SJCRH30 (cell line): ENCODE measurements at regions not wholly inside any gene's neighbourhood (a gene's known extent, or its start where the extent isn't known, plus 50 kb on each side); places are given as distances from the start of the nearest gene placed in this dataset.
A peak's percentile ranks its signal among the peaks of the same experiment; 100 is the strongest.

Source experiments
- DNase-seq, 2 experiments: peaks; one replicate each; pipeline ENCODE4 v3.0.0-alpha.2; 2015 to 2020
- H3K27ac ChIP-seq: fragments of 250-450 bp; sonication (Bioruptor Pico); 2 replicates; pipeline ENCODE4 v1.5.1; 2020; ENCODE audit warnings: mild to moderate bottlenecking, moderate library complexity
- H3K27me3 ChIP-seq: fragments of 250-450 bp; sonication (Bioruptor Pico); 2 replicates; pipeline ENCODE4 v1.5.1; 2020; ENCODE audit warnings: mild to moderate bottlenecking, moderate library complexity
- H3K36me3 ChIP-seq: fragments of 250-450 bp; sonication (Bioruptor Pico); 2 replicates; pipeline ENCODE4 v1.5.1; 2020; ENCODE audit warnings: mild to moderate bottlenecking, moderate library complexity
- H3K4me1 ChIP-seq: fragments of 250-450 bp; sonication (Bioruptor Pico); 2 replicates; pipeline ENCODE4 v1.5.1; 2020; ENCODE audit warnings: mild to moderate bottlenecking, moderate library complexity
- H3K4me3 ChIP-seq: fragments of 250-450 bp; sonication (Bioruptor Pico); 2 replicates; pipeline ENCODE4 v1.5.1; 2020; ENCODE audit warnings: mild to moderate bottlenecking, moderate library complexity
- H3K9me3 ChIP-seq: fragments of 250-450 bp; sonication (Bioruptor Pico); replicated peaks from 2 replicates; pipeline ENCODE4 v1.5.1; 2020; ENCODE audit warnings: mild to moderate bottlenecking, moderate library complexity

DNA sequence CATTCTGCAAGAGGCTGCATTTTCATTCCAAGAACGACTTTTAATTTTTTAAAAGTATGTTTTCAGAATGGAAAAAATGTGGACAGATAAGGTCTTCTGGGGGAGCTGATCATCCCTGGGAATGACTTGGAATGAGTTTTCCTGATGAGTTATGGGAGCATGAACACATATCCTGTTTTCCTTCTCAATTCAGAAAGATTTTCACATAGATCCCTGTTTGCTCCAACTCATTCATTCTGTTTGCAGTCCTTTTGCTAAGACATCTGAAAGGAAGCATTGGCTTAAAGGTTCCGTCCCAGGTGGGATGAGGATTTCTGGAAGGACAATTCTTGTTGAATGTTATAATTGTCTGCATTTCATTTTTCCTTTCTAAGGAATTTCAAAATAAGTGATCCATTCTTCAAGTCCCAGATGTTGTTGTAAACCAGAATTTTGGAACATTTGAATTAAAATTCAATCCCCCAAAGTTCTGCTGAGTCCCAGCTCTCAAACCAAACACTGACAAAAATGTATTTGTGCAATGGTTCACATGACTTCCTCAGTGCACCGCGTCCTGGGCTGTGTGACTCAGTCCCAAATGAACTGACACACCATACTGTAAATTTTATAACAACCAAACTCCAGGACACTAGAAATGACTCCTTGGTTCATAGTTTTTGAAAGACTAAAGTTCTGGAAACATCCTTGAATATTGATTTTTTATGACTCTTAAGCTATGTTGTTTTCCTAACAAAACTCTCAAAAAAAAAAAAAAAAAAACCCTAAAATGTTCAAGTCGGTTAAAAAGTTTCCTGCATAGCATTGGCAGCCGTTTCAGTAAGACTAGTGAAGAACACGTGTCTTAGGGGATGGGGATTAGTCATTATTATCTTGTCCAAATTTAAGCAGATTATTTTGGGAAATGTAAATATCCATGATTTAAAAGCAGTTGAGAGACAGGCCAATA, 281.8 kb upstream of the TCF4 start:
- no peaks in the 10 kb centered on the region for H3K27me3 ChIP-seq
- no peak overlapping the region for H3K4me3 ChIP-seq
- H3K9me3 ChIP-seq, result no peaks in the 10 kb centered on the region
- H3K4me1 ChIP-seq, result no peaks in the 10 kb centered on the region
- no peaks in the 10 kb centered on the region for H3K36me3 ChIP-seq
- DNase-seq, result no peak
- no peak overlapping the region for H3K27ac ChIP-seq

DNA sequence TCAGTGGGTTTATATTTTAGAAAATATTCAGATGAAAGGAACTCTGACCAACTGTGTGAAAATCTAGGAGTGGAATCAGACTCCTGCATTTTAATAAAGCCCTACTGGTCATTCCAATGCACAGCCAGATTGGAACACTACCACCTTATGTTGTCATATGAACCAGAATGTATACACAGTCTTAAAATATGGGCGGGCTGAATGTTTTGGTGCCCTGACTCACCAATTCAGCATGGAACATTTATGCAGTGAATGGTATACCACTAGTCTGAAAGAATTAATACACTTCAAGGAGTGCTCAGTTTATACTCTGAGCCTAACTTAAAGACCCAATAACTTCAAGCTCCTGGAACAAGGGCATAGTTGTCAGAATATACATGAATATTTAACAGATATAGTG, 280.9 kb upstream of the TCF4 start:
- DNase-seq, result no peak
- Histone ChIP-seq H3K9me3 (no peaks in the 10 kb centered on the region), H3K36me3 (no peaks in the 10 kb centered on the region), H3K27me3 (no peaks in the 10 kb centered on the region), H3K27ac (no peak overlapping the region), H3K4me1 (peaks cover 5% of the 10 kb centered on the region), H3K4me3 (no peak overlapping the region)

DNA sequence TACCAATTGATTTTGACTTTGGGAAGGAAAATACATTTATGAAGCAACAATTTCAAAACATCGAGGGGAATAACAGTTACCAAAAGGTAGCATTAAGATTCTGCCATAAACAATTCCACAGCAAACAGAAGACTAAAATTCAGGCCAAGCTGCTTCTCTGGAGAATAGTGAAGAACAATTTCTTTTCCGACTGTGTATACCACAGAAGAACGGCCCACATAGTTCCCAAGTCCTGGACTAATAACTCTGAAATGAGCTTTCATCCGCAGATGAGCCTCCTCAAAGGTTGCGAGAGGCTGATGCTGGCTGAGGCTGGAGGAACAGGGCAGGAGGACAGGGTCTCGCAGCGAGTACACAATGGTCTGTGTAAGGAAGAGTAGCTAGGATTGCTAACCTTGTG, 278.9 kb upstream of the TCF4 start:
- no peak overlapping the region for H3K27ac ChIP-seq
- DNase-seq, result no peak
- H3K27me3 ChIP-seq, result no peaks in the 10 kb centered on the region
- no peak overlapping the region for H3K4me3 ChIP-seq
- no peaks in the 10 kb centered on the region for H3K9me3 ChIP-seq
- H3K4me1 ChIP-seq, result peaks cover 9% of the 10 kb centered on the region
- H3K36me3 ChIP-seq, result no peaks in the 10 kb centered on the region

DNA sequence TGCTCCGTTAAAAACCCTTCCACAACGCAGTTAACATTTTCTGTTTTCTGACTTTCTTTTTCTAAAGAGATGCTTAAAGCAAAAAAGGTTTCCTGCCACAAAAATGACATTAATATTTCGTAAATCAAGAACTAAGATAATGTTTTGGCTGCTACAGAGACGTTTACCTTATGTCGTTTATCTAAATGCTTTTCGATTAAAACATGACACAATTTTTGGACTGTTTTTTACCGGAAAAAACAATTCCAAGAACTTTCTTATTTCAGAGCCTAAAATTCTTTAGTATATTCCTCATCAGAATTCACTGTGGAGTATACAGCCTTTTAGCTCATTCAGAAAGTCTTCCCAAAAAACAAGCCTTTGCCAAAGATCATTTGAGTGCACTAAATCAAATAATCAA, 278.0 kb upstream of the TCF4 start:
- H3K36me3 ChIP-seq, result no peaks in the 10 kb centered on the region
- no peak for DNase-seq
- no peaks in the 10 kb centered on the region for H3K27me3 ChIP-seq
- H3K4me3 ChIP-seq, result no peak overlapping the region
- no peaks in the 10 kb centered on the region for H3K9me3 ChIP-seq
- peaks cover 9% of the 10 kb centered on the region for H3K4me1 ChIP-seq
- no peak overlapping the region for H3K27ac ChIP-seq

DNA sequence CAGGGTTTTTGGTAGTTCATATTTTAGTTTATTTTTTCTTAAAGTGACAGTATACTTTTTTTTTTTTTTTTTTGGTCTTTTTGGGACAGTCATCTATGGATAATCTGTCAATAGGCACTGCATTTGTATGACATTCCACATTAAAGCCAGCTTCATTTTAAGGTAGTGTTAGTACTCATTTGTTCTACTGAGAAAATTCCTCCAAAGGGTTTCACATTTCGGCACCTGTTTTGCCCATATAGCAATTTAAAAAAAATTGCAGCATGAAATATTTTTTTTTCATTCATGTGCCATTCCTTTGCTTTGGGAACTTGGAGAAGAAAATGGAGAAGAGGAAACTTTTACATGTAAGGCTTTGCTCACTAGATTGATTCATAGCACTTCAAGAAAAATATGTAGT, 276.3 kb upstream of the TCF4 start:
- Histone ChIP-seq H3K27ac (no peak overlapping the region), H3K9me3 (no peaks in the 10 kb centered on the region), H3K36me3 (no peaks in the 10 kb centered on the region), H3K27me3 (no peaks in the 10 kb centered on the region), H3K4me3 (no peak overlapping the region), H3K4me1 (peaks cover 9% of the 10 kb centered on the region)
- DNase-seq, result peak in 1 of 2 experiments; percentile 15

DNA sequence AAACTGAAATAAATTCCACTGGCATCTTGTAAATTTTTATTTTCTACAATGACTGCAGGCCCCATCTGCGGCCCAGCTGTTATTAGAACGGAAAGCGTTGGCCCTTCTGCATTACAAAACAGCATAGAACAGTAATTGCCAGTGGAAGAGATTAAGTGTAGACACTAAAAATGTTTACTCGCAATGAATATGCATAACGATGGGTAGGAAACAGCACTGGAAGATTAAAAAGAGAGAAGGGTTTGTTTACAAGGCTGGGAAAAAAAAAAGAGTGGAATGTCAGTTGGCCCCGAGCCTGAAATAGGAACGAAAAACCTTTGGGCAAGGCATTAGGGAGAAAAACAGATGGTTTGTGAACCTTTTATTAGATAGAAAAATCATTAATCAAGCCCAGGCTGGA, 275.9 kb upstream of the TCF4 start:
- peaks cover 9% of the 10 kb centered on the region for H3K4me1 ChIP-seq
- H3K4me3 ChIP-seq, result no peak overlapping the region
- no peak overlapping the region for H3K27ac ChIP-seq
- no peaks in the 10 kb centered on the region for H3K36me3 ChIP-seq
- no peaks in the 10 kb centered on the region for H3K9me3 ChIP-seq
- H3K27me3 ChIP-seq, result no peaks in the 10 kb centered on the region
- DNase-seq, result peak; percentile 5 to 41

DNA sequence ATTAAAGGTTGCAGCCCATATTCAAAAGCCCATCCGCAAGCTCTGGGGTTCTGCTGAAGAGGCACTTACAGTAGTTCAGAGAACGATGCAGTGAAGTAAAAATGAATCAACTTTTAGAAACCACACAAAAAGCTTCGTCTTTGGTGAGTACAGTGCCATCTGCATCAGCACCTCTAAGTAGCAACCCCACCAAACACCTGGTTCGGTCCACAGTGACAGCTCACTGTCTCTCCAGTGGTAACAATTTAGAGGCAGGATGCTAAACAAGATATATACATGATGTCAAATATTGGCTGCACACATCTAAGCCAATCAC, 275.4 kb upstream of the TCF4 start:
- Histone ChIP-seq H3K27ac (no peak overlapping the region), H3K27me3 (no peaks in the 10 kb centered on the region), H3K4me3 (no peak overlapping the region), H3K4me1 (peaks cover 9% of the 10 kb centered on the region), H3K9me3 (no peaks in the 10 kb centered on the region), H3K36me3 (no peaks in the 10 kb centered on the region)
- no peak for DNase-seq

DNA sequence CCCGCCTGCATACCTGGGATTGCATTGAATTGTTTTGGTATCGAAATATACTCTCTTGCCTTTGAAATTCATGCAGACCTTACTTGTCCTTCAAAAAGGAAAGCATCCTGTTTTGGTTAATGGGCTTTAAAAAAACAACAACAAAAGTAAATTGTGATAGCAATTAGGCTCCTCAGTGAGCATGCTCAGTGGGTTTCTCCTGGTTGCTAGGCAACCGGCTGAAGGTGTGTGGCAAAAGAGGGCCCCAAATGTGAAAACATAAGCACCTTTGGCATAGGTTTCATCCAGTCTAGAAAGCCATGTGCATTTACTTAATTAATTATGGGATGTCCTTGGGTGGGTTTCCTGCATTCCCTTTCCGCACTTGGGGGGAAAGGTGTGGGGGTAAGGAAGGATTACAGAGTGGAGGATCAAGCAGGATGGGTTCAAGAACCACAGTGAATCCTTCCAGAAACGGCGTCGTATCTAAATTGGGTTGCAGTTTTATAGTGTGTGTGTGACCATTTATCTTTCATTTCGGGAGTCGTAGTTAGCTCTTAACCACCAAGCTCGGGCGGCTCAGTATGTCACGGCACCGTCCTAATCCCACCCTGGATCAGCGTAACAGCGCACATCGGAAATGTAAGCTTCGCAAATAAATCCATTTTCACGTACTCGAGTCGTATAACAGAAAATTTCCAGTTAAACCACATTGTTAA, 274.9 kb upstream of the TCF4 start:
- Histone ChIP-seq H3K36me3 (no peaks in the 10 kb centered on the region), H3K27me3 (no peaks in the 10 kb centered on the region), H3K9me3 (no peaks in the 10 kb centered on the region), H3K4me1 (peaks cover 11% of the 10 kb centered on the region), H3K27ac (no peak overlapping the region), H3K4me3 (no peak overlapping the region)
- DNase-seq, result no peak

DNA sequence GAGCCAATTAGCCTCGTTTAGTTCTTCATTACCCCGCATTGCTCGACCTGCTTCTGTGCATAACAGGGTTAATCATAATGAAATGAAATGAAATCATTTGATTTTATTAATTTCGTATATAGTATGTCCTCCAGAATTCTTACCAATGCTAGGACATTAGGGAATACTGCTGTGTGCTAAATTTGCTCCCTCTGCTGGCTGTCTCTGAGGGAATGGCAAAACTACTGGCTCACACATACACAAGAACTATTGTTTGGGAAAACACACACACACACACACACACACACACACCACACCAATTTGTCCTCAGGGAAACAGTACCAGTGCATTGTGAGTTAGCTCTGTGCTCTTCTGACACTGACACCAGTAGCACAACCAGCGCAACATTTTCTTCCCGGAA, 273.3 kb upstream of the TCF4 start:
- DNase-seq, result peak; percentile 9 to 19
- Histone ChIP-seq H3K27ac (no peak overlapping the region), H3K27me3 (no peaks in the 10 kb centered on the region), H3K4me1 (peaks cover 21% of the 10 kb centered on the region), H3K36me3 (no peaks in the 10 kb centered on the region), H3K9me3 (no peaks in the 10 kb centered on the region), H3K4me3 (no peak overlapping the region)

DNA sequence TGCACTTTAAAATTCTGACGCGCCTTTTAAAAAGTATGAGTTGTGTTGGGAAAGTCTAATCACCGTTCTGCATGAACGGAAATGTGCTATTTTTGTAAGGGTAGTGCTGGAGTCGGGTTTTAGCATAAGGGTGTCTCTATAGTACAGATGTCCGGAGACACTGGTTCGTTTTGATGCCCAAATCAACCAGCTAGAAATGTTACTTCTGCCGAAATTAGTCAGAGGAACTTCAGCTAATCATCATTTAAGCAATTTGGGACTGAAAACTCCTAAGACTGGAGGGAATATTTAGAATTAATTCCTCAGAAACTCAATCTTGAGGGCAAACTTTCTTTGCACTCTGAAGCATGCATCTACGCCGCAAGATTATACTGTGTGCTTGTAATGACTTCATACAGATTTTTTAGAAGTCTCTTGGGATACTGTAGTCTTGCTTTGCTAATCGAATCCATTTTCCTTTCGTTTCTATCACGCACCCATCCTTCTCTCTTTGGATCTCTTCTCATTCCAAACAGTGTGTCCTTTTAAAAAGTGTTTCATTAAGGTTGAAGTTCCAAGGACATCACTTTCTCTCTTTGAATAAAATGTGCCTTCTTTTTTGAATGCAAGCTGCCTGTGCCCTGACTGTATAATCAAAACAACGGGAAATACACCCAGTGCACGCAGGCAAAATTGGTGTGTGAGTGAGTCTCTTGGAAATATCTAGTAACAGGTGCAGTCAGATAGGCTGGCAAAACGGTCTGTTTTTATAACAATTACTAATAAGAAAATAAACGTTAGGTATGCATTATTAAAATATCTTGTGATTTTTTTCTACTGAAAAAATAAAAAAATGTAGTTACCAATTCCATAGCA, 270.9 kb upstream of the TCF4 start:
- H3K27ac ChIP-seq, result no peak overlapping the region; the same call in 1 of the 2 replicates
- H3K9me3 ChIP-seq, result no peaks in the 10 kb centered on the region
- peak overlapping the region; percentile 50 for H3K4me3 ChIP-seq
- no peaks in the 10 kb centered on the region for H3K27me3 ChIP-seq
- H3K36me3 ChIP-seq, result no peaks in the 10 kb centered on the region
- peak in 1 of 2 experiments; percentile 18 for DNase-seq
- H3K4me1 ChIP-seq, result peaks cover 20% of the 10 kb centered on the region; the same call in 1 of the 2 replicates

DNA sequence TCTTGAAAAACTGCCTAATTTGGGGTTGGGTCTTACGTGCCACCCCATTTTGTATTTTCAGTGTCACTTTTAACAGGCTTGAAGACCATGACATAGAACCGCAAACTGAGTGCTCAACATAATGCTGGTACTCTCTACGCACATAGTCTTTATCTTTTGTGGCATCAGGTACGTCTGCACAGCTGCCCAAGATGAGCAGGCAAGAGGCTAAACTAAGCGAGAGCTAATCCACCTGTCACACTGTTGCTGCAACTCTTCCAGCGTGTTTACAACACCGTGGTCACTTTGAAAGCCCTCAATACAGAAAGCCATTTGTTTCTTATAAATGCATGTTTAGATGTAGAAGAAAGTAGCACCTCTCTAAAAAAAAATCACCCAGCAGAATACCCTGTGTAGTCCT, 270.0 kb upstream of the TCF4 start:
- H3K27ac ChIP-seq, result no peak overlapping the region

DNA sequence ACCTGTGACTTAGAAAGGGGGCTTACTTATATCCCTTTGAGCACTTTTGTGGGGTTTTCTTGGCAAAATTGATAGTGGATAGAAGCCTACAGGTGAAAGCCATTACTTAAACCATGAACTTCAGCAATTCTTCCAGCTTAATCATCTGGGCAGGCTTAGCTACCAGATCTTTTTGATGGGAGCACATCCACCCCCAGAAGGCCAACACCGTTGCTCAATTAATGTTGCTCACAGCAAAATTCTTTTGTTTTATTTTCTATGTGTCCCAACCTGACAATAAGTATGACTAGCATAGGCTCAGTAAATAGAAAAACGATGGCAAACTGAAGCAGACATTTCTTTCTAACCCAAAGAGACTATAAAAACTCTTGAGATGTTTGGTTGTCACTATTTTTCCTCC, 269.4 kb upstream of the TCF4 start:
- DNase-seq, result no peak
- Histone ChIP-seq H3K36me3 (no peaks in the 10 kb centered on the region), H3K9me3 (no peaks in the 10 kb centered on the region)

More for the DNA sequence above, 270.0 kb upstream of the TCF4 start:
- no peaks in the 10 kb centered on the region for H3K9me3 ChIP-seq
- DNase-seq, result peak; percentile 29 to 62
- no peaks in the 10 kb centered on the region for H3K27me3 ChIP-seq
- no peaks in the 10 kb centered on the region for H3K36me3 ChIP-seq
- H3K4me3 ChIP-seq, result peak overlapping the region; percentile 50
- peaks cover 16% of the 10 kb centered on the region; the same call in 1 of the 2 replicates for H3K4me1 ChIP-seq

DNA sequence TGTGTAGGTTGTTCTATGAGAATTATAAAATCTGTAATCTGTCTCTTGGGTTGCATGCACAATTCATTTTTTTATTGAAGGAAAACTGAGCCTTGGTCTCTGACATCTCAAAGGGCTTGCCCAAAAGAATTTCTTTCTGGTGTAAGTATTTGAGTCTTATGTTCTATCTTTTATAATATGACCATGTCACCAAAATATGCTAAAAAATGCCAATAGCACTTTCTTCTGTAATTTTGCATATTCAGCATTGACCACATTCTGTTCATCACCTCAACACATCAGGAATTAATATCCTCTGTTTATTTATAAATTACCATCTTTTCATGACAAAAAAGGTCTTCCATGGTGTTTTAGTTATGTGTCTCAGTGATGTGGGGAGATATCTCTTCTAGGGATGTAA, 268.7 kb upstream of the TCF4 start:
- H3K4me3 ChIP-seq, result no peak overlapping the region
- peaks cover 16% of the 10 kb centered on the region; the same call in 1 of the 2 replicates for H3K4me1 ChIP-seq
- H3K27ac ChIP-seq, result no peak overlapping the region
- no peaks in the 10 kb centered on the region for H3K9me3 ChIP-seq
- no peaks in the 10 kb centered on the region for H3K27me3 ChIP-seq
- H3K36me3 ChIP-seq, result no peaks in the 10 kb centered on the region
- no peak for DNase-seq

More for the DNA sequence above, 269.4 kb upstream of the TCF4 start:
- H3K4me1 ChIP-seq, result peaks cover 16% of the 10 kb centered on the region; the same call in 1 of the 2 replicates
- H3K27me3 ChIP-seq, result no peaks in the 10 kb centered on the region
- H3K27ac ChIP-seq, result no peak overlapping the region
- no peak overlapping the region for H3K4me3 ChIP-seq

DNA sequence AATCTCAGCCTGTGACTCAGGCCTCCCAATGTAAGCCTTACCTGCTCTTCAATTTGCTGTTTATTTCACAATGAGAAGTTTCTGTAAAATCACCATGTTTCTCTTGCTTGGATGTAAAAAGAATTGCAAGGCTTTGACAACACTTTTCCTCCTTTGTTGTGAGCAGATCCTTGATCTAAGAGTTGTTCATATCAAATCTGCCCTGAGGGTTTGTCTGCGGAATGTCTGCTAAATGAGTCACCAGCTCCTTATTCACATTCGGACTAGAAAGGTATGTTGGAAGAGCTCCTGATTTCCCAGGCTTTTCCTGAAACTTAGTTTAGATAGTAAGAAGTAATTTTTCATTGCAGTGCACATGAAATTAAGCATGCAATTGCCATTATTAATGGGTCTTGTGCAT, 268.2 kb upstream of the TCF4 start:
- H3K36me3 ChIP-seq, result no peaks in the 10 kb centered on the region
- H3K4me3 ChIP-seq, result no peak overlapping the region
- no peak overlapping the region for H3K27ac ChIP-seq
- H3K4me1 ChIP-seq, result peaks cover 16% of the 10 kb centered on the region; the same call in 1 of the 2 replicates
- peak; percentile 24 to 45 for DNase-seq
- H3K27me3 ChIP-seq, result no peaks in the 10 kb centered on the region
- H3K9me3 ChIP-seq, result no peaks in the 10 kb centered on the region

DNA sequence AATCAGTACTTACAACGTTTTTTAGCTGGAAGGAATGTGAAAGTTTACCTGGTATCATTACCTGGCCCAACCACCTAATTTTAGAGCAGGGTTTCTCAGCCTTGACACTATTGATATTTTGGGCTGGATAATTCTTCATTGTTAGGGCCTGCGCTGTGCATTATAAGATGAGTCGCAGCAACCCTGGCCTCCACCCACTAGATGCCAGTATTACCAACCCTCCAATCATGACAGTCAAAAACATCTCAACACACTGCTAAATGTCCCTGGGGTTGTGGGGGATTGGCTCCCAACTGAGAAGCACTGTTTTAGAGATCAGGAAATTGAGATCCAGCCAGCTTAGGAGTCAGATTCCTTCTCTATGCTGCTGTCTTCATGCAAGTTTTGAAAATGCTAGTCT, 265.3 kb upstream of the TCF4 start:
- DNase-seq, result no peak
- no peaks in the 10 kb centered on the region for H3K9me3 ChIP-seq
- H3K4me3 ChIP-seq, result no peak overlapping the region
- H3K36me3 ChIP-seq, result no peaks in the 10 kb centered on the region
- peaks cover 16% of the 10 kb centered on the region; the same call in 1 of the 2 replicates for H3K4me1 ChIP-seq
- no peak overlapping the region for H3K27ac ChIP-seq
- no peaks in the 10 kb centered on the region for H3K27me3 ChIP-seq
